GM12864 (cell line): ENCODE measurements at regions not wholly inside any gene's neighbourhood (a gene's known extent, or its start where the extent isn't known, plus 50 kb on each side); places are given as distances from the start of the nearest gene placed in this dataset.
"Not testable (repeated sequence)": the region's sequence is repeated elsewhere in the genome, so short reads cannot be mapped to it uniquely, and the experiment has no call there.

Experiments used
- DNase-seq: peaks from one replicate; pipeline ENCODE4 v3.0.0-alpha.2; 2011; ENCODE audit warnings: low read depth
- H3K4me3 ChIP-seq: 2 replicates; pipeline ENCODE4 v1.5.1; 2011; ENCODE audit warnings: mild to moderate bottlenecking, low read depth, low read length, control low read depth
- TF ChIP-seq, protein P1 (sequence below): IDR thresholded peaks from 2 replicates; pipeline ENCODE4 v1.5.1; 2011; ENCODE audit warnings: low read depth, mild to moderate bottlenecking, moderate library complexity, low read length, control low read depth, inconsistent platforms; ENCODE audit errors: missing control alignments

DNA sequence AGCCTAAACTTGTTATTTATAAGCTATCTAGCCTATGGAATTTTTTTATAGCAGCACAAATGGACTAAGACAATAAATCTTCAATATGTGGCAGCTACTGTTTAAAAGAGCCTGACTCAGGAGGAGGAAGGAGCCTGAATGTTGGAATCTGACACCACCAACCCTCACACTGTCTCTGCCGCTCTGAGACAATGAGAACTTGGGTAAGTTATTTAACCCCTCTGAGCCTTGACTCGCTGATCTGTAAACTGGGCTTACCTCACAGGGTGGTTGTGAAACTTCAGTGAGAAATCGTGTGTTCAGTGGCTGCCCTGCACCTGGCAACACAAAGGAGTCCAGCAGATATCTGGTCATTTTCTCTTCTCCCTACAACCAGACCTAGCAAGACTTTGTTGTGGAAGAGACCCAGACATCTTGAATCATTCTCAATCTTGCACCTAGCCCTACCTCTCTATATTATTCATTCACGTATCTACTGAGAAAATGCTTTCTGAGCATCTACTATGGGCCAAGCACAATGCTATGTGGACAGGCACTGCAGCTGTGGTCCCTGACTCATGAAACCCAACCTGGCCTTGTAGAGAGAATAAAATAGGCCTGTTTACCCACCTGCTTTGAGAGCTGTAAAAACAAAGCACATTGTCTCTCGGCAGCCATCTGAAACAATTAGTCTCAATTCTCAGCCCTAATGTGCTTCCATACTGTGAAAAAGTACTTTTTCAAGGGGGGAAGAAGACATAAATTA, 81.9 kb upstream of the SLC25A36 start:
- no peak for DNase-seq
- no peak overlapping the region for H3K4me3 ChIP-seq
- TF ChIP-seq, protein P1, sequence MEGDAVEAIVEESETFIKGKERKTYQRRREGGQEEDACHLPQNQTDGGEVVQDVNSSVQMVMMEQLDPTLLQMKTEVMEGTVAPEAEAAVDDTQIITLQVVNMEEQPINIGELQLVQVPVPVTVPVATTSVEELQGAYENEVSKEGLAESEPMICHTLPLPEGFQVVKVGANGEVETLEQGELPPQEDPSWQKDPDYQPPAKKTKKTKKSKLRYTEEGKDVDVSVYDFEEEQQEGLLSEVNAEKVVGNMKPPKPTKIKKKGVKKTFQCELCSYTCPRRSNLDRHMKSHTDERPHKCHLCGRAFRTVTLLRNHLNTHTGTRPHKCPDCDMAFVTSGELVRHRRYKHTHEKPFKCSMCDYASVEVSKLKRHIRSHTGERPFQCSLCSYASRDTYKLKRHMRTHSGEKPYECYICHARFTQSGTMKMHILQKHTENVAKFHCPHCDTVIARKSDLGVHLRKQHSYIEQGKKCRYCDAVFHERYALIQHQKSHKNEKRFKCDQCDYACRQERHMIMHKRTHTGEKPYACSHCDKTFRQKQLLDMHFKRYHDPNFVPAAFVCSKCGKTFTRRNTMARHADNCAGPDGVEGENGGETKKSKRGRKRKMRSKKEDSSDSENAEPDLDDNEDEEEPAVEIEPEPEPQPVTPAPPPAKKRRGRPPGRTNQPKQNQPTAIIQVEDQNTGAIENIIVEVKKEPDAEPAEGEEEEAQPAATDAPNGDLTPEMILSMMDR = no peak

DNA sequence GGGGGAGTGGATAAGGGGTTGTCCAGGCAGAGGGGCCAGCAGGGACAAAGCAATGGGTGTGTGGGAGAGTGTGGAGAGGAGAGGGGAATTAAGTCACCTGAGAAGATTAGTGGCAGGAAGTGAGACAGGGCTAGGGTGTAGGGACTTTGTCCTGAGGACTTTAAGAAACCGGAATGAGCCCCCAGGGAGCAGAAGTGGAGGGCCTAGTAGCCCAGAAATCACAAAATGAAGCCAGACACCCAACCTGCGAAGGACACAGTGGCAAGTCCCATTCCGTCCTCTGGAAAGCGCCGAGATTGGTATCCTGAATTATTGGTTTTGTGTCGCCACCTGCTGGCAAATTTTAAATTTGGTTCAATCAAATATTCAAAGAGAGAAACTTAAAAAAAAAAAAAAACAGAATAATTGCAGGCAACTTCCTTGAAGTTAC, 78.0 kb upstream of the SLC25A36 start:
- H3K4me3 ChIP-seq = no peak overlapping the region
- TF ChIP-seq, protein P1 = peak; percentile 34
- DNase-seq = peak; percentile 31

DNA sequence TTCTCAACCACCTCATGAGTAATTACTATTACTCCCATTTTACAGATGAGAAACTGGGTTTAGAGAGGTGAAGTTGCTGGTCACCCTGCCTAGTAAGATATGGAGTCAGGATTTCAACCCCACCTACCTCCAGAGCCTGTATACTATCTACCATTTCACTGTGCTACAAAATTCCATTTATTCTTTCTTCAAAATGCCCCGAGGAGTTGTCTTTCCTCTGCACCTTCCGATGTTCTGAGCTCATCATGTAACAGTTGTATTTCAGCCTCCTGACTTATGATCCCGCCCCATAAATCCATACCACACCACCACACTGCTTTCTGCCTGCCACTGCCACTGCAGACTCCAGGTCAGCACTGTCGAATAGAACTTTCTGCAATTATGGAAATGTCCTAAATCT, 71.3 kb upstream of the SLC25A36 start:
- no peak for DNase-seq
- no peak overlapping the region for H3K4me3 ChIP-seq
- TF ChIP-seq, protein P1 = no peak

DNA sequence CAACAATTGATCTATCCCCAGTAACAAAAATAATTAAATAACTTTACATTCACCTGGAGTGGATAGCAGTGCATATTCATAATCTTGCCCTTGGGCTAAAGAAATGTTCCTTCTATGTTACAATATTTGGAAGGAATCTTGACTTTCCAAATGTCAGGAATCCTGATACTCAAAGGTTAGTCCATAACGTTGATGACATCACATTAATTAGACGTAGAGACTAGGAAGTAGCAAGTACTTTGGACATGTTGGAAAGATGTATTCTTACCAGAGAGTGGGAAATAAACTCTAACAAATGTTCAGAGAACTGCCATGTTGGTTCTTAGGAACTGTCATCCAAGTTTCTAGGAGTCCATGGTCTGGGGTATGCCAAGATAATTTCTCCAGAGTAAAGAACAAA, 70.6 kb upstream of the SLC25A36 start:
- no peak overlapping the region for H3K4me3 ChIP-seq
- DNase-seq = no peak
- TF ChIP-seq, protein P1 = no peak

DNA sequence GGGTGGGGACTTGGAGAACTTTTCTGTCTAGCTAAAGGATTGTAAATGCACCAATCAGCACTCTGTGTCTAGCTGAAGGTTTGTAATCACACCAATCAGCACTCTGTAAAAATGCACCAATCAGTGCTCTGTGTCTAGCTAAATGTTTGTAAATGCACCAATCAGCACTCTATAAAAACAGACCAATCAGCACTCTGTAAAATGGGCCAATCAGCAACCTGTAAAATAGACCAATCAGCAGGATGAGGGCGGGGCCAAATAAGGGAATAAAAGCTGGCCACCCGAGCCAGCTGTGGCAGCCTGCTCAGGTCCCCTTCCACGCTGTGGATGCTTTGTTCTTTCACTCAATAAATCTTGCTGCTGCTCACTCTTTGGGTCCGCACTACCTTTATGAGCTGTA, 69.5 kb upstream of the SLC25A36 start:
- not testable (repeated sequence) for H3K4me3 ChIP-seq

DNA sequence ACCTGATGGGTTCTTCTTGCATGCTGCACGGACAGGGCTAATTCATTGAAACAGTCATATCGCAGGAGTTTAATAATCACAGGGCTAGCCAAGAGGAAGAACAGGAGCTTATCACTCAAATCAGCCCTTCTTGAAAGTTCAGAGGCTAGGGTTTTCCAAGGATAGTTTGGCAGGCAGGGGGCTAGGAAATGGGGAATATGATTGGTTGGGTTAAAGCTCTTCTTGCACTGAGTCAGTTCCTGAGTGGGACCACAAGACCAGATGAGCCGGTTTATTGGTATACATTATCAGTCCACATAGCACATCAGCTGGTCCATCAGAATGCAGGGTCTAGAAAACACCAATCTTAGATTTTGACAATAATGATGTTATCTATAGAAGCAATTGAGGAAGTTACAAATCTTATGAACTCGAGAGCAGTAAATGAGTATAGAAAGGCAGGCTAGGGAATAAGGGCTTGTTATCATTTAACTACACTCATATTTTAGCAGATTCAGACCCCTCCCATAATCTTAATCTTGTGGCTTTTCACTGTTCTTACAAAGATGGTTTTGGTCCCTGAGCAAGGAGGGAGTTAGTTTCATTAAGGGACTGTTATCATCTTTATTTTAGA, 58.1 kb upstream of the SLC25A36 start:
- no peak overlapping the region for H3K4me3 ChIP-seq
- TF ChIP-seq, protein P1 = no peak
- DNase-seq = no peak

More for the DNA sequence above, 69.5 kb upstream of the SLC25A36 start:
- DNase-seq = not testable (repeated sequence)

DNA sequence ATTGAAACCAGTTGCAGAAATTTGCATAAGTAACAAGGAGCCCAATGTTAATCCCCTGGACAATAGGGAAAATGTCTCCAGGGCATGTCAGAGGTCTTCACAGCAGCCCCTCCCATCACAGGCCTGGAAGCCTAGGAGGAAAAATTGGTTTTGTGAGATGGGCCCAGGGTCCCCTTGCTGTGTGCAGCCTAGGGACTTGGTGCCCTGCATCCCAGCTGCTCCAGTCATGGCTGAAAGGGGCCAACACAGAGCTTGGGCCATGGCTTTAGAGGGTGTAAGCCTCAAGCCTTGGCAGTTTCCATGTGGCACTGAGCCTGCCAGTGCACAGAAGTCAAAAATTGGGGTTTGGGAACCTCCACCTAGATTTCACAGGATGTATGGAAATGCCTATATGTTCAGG, 55.9 kb upstream of the SLC25A36 start:
- DNase-seq = not testable (repeated sequence)

More for the DNA sequence above, 55.9 kb upstream of the SLC25A36 start:
- H3K4me3 ChIP-seq = not testable (repeated sequence)
